SK-N-MC (cell line): ENCODE measurements at regions not wholly inside any gene's neighbourhood (a gene's known extent, or its start where the extent isn't known, plus 50 kb on each side); places are given as distances from the start of the nearest gene placed in this dataset.

Experiments used
- EZH2 ChIP-seq: fragments of 200-600 bp; sonication (generic); IDR thresholded peaks from one replicate; pipeline ENCODE4 v1.6.1; 2017; ENCODE audit warnings: antibody characterized with exemption
- POLR2AphosphoS5 ChIP-seq: IDR thresholded peaks from 2 replicates; pipeline ENCODE4 v1.6.1; 2012; ENCODE audit warnings: mild to moderate bottlenecking, low read depth, low read length, borderline replicate concordance

- no peak for TF ChIP-seq POLR2AphosphoS5
- no peak for TF ChIP-seq EZH2
Measured at GRCh38 chr20:7609251-7609650, 331.0 kb downstream of the HAO1 start.
